GOT3 (cell line): ENCODE measurements at regions not wholly inside any gene's neighbourhood (a gene's known extent, or its start where the extent isn't known, plus 50 kb on each side); places are given as distances from the start of the nearest gene placed in this dataset.
"Not testable (repeated sequence)": the region's sequence is repeated elsewhere in the genome, so short reads cannot be mapped to it uniquely, and the experiment has no call there.

Source experiments
- DNase-seq: peaks from one replicate; lab custom pipeline; 2025; ENCODE audit warnings: mixed read lengths; lab: John Stamatoyannopoulos, UW

- no peak for DNase-seq
Observed at GRCh38 chr6:48505621-48506020, 394.6 kb upstream of the PTCHD4 start.

DNA sequence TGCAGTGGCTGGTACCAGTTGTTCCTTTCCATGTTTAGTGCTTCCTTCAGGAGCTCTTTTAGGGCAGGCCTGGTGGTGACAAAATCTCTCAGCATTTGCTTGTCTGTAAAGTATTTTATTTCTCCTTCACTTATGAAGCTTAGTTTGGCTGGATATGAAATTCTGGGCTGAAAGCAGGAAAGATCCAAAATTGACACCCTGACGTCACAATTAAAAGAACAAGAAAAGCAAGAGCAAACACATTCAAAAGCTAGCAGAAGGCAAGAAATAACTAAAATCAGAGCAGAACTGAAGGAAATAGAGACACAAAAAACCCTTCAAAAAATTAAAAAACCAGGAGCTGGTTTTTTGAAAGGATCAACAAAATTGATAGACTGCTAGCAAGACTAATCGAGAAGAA is 382.4 kb upstream of the PTCHD4 start:
- DNase-seq, result not testable (repeated sequence)

GRCh38 chr6:48490658-48491057 is 379.7 kb upstream of the PTCHD4 start:
- no peak for DNase-seq

DNA sequence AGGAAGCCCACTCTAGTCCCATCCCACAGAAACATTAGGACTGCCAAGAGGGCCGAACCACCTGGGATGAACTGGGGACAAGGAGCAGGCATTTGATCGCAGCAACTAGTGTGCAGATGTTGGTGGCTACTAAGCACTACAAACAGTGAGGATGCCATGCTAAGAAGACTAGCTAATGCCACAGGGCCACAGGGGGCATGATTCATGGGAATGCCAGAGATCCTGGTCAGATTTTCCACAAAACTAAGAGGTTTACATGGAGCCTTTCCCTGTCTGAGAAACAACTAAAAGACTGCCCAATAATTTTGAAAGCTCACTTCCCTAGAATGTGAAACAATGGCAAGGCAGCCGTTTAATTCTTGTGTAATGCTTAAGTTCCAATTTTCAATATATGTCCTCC is 375.9 kb upstream of the PTCHD4 start:
- DNase-seq, result no peak

DNA sequence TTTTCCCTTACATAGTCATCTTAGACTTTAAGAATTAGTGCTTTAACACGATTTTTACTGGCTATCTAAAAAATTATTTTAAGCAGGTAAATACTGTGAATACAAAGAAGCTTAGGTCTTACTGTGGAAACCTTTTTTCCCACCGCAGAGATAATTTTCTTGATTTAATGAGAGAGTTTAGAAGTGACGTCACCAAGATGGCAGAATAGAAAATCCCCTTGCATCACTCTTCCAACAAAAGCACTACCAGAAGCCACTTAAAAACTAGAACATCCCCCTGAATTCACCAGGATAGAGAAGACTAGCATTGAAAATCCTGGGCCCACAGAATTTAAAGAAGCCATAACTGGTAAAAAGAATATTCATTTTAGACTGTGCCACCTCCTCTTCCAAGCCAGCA is 375.4 kb upstream of the PTCHD4 start:
- DNase-seq, result no peak

DNA sequence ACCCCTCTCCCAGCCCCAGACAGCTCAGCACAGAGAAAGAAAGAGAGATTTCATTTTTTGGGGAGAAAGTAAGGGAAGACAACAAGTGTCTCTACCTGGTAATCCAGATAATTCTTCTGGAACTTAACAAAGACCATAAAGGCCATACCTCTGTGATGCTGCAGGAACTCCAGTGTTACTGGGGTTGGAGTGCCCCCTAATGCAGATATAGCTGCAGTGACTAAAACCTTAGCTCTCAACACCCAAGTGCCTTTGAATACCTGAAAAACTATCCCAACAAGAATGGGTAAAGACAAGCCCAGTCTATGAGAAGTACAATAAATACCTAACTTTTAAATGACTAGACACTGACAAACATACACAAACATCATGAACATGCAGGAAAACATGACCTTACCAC is 365.3 kb upstream of the PTCHD4 start:
- DNase-seq, result no peak

- DNase-seq, result no peak
Observed at GRCh38 chr6:48475275-48475674, 364.3 kb upstream of the PTCHD4 start.

- DNase-seq, result no peak
Observed at GRCh38 chr6:48474830-48475229, 363.8 kb upstream of the PTCHD4 start.

GRCh38 chr6:48474136-48474535 is 363.1 kb upstream of the PTCHD4 start:
- DNase-seq, result no peak

- DNase-seq, result no peak
Observed at GRCh38 chr6:48472535-48472934, 361.5 kb upstream of the PTCHD4 start.

DNA sequence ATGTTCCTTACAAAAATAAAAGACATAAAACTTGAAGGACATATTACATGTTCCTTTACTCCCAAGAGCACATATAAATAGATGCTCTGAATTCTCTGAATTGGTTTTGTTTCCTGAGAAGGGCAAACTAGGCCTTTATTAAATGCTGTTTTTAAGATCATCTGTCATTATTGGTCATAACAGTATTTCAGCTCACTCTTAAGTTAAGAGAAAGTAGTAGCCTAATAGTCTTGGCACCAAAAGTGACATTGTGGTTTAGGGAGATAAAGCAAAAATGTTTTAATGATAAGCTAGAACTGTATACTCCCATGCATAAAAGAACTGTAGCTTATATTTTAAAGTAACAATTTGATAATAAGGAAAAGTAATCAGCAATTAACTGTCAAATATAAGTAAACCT is 361.1 kb upstream of the PTCHD4 start:
- DNase-seq, result no peak

GRCh38 chr6:48471326-48471725 is 360.3 kb upstream of the PTCHD4 start:
- DNase-seq, result no peak

- DNase-seq, result no peak
Observed at GRCh38 chr6:48449002-48449401, 338.0 kb upstream of the PTCHD4 start.

DNA sequence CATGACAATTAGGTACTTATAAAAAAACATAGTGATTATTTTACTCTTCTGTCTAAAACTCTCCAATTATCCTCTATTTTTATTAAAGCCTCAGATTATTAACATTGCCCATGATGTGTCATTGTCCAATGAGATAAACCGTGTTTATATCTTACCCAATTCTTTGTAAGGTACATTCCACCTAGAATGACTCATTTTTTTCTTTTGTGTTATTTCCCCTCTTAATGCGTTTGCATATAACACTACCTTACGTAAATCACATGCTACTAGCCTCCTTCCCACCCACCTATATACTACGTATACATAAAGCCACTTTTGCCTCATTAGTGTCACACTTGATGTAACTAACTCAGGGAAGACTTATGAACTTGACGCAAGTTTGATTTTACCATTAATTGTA is 336.3 kb upstream of the PTCHD4 start:
- DNase-seq, result no peak

GRCh38 chr6:48429610-48430009 is 318.6 kb upstream of the PTCHD4 start:
- DNase-seq, result no peak

DNA sequence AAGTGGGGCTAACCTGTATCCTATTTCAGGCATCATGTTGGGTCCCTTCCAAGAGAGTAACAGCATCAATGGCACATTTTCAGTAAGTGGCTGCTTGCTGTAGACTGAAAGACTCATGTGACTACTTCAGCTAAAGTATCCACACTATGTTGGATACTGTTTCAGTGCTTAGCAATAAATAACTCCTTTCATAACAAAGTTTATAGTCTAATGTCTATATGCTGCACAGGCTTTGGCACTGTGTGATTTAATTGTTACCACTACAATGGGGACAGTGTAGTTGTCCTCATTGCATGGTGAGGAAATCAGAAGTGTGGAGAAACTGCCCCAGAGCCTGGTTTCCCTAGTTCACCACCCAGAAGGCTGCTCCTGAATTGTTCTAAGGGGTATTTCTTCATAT is 318.0 kb upstream of the PTCHD4 start:
- DNase-seq, result no peak

GRCh38 chr6:48426636-48427035 is 315.6 kb upstream of the PTCHD4 start:
- no peak for DNase-seq

- DNase-seq, result no peak
Observed at GRCh38 chr6:48423640-48424365, 312.8 kb upstream of the PTCHD4 start.

GRCh38 chr6:48419992-48420391 is 309.0 kb upstream of the PTCHD4 start:
- no peak for DNase-seq

DNA sequence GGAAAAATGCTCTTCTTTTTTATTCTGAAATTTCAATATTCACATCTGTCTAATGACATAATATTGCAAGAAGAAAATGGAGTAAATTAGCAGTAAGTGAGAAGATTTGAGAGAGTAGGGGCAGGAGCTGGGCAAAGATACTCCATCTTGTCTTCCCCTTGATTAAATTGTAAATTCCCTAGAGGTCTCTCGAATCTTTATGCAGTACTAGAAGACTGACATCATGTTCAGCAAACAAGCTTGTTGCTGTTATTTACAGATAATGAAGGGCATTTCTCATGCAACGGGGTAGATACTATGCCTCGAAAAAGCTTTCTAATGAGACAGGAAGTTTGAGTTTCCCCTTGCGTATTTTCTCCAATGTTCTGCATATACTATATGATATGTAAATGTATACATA is 306.9 kb upstream of the PTCHD4 start:
- no peak for DNase-seq

DNA sequence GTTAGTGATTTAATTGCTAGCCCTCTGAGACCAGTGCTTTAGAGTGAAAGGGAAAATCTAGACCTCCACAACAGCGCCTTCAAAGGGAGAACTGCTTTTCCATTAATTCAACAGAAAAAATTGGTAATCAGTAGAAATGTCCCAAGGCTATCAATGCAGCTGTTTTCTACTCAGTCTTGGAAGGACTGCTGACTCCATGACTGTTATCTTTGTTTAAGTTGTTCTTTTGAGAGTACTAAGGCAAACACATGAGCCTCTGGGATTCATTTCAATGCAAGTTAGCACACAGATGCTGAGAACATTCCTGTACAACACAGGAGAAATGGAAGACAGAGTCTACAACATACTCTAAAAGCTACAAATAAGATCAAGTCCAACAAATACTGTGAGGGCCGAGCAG is 301.7 kb upstream of the PTCHD4 start:
- DNase-seq, result no peak

DNA sequence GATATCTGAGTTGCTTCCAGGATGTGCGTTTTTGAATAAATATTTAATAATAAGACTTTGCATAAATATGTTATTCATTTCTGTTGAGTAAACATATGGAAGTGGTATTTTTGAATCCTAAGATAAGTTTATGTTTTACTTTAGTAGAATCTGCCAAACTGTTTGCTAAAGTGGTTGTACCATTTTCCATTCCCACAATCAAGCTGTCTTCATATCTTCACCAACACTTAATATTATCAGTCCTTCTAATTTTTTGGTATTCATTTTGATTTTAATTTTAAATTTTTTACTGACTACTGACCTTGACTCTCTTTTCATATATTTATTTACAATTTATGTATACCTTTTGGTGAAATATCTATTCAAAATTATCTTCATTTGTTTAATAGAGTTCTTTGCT is 293.9 kb upstream of the PTCHD4 start:
- DNase-seq, result no peak

DNA sequence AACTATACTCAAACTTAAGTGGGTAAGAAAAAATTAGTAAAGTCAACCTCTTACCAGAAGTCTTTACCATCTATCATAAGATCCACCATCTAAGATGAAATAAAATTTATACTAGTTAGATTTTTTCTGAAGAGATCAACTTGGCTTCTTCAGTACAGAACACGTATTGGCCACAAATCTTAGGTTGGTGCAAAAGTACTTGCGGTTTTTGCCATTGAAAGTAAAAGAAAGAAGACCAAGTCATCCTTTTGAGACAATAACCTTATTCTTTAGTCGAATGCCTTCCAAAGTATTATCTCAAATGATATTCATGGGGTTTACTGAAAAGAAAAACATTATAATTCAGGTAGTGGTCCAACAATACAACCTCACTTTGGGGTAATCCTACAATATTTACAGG is 292.6 kb upstream of the PTCHD4 start:
- DNase-seq, result no peak

DNA sequence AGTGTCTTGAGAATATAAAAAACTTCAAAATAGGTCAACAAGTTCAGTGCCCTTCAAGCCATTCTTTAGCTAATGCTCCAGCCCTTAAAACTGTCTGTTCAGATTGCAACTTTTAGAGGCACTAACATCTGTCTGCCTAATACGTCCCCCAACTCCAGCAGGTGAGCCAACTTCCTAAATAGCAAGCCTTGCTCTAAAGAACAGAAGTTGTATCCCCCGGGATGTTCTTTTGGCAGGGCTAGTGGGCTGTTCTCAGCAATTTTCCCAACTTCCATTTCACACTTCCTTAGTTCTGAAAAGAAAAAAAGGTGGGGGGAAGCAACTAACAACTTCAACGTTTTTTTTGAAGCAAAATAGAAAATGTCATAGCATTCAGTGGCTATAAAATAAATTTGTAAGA is 290.0 kb upstream of the PTCHD4 start:
- no peak for DNase-seq

GRCh38 chr6:48397887-48398286 is 286.9 kb upstream of the PTCHD4 start:
- no peak for DNase-seq
